HG03378 (cell line): ENCODE measurements at regions not wholly inside any gene's neighbourhood (a gene's known extent, or its start where the extent isn't known, plus 50 kb on each side); places are given as distances from the start of the nearest gene placed in this dataset.

ENCODE experiments used
- ATAC-seq: cut with Tn5 transposase; IDR thresholded peaks from one replicate; pipeline ENCODE4 v1.9.1; 2021; ENCODE audit warnings: mild to moderate bottlenecking, moderate library complexity; ENCODE audit not compliant: unreplicated experiment

DNA sequence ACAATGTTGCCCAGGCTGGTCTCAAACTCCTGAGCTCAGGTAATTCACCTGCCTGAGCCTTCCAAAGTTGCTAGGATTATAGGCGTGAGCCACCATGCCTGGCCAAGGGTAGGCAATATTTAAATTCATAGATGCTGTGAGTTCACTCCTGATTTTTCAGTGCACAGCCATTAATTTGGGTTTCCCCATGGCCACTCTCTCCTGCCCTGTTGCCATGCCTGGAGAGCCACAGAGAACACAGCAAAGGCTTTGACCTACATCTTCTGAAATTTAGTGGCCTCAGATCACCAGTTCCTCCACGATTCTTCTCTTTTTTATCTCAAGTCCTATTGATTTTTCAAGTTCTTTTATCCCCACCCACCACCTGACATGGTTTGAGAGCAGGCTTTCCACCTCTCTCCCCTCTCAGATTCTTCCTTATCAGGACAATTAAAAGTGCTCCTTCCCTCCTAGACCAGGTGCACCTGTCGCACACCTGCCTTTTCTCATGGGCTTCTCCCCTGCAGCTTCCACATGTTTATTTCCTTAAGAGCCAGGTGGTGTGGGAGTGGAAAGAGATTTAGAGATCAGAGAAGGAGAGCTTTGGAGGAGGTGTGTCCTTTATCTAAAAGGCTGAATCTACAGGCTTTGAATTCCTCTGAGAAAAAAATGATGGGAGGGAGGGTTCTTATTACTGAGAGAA, 123.8 kb downstream of the ADRA2A start:
- no peak for ATAC-seq

DNA sequence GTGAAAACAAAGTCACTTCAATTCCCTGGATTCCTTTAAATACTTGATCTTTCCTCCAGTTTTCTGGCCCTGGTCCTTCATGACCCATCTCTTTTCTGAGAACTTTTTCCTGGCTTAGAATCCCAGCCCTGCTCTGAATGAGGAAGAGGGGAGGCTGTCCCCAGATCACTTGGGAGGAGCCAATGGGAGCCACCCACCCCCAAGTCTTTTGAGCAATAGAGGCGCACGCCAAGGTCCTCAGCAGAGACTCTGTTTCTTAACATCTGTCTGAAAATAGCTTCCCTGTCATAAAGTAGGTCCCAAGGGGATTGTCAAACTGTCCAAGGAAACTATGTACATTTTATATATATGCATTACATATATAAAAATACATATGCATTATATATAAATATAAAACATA, 126.8 kb downstream of the ADRA2A start:
- no peak for ATAC-seq

DNA sequence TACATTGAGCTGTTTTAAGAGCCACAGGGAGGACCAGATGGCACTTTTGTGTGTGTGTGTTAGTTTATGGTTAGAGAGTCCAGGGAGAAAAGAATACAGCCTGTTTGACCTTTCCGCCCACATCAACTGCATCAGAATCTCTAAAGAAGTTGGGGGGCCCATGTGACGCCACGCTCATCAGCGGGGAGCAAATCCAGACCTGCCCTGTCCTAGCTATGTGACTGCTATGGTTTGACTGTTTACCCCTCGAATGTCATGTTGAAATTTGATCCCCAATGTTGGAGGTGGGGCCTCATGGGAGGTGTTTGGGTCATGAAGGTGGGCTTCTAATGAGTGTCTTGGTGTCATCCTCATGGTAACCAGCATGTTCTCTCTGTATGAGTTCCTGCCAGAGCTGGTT, 128.0 kb downstream of the ADRA2A start:
- no peak for ATAC-seq

DNA sequence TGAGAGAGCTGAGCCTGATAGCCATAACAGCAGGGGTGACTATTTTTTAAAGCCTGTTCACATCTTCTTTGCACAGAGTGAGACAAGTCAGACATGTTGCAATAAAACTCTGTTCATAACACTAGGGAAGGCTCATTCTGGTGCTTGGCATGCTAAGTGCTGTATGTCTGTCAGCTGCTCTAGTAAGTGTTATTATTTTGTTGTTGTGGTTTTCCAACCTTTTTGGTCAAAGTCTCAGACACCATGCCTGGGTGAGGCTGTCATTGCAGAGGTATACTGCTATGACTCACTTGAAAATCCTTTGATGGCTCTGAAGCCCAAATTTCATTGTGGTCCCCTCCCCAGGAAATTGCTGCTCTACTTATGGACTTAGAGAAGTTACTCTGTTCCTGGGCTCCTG, 129.7 kb downstream of the ADRA2A start:
- ATAC-seq = no peak

DNA sequence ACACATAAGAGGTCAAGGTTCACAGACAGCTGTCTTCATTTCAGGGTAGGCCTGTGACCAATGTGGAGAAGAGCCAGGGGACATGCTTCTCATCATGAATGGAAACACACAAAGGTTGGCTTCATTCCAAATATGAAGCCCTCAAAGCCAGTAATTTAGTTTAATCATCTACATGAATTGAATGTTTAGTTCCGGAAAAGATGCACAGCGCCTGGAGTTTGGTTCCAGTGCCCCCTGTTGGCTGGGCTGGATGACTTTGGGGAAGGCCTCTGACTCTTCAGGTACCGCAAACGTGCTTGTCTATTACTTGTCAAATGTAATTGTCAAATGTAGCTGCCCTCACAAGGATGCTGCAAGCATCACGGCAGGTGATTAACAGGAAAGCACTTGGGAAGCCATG, 130.7 kb downstream of the ADRA2A start:
- no peak for ATAC-seq

DNA sequence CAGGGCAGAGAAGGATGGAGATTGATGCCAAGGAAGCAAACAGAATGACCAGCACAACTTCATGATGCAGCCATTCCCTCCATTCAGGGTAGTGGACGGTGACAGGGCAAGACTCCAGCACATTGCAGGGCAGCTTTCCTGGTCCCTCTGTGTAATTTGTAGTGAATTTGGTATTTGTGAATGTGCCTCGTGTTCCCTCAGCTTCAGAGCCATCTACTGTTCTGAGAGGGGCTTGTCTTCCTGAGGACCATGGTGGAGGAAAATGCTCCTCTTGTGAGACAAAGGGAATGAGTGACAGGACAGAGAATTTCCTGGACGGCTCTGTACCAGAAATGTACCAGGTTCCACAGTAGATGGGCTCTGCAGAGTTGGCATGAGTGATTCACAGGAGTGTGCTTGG, 132.1 kb downstream of the ADRA2A start:
- ATAC-seq = no peak

DNA sequence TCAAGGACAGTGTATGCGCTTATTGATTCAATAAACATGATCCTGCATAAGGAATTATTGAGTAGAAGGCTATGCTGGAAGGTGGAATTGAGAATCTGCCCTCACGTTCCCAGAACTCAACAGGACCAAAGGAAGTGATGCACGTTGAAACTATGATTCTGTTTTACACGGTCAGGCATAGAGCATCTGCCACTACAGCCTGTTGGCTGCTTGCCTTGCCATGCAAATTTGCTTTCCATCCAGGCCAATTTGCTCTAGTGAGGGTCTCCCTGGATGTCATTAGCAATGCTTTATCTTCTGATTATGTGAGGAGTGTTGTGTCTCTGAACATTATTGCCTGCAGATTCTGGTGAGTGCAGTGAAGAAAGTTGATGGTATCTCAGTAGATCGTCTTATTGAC, 132.9 kb downstream of the ADRA2A start:
- ATAC-seq = no peak

DNA sequence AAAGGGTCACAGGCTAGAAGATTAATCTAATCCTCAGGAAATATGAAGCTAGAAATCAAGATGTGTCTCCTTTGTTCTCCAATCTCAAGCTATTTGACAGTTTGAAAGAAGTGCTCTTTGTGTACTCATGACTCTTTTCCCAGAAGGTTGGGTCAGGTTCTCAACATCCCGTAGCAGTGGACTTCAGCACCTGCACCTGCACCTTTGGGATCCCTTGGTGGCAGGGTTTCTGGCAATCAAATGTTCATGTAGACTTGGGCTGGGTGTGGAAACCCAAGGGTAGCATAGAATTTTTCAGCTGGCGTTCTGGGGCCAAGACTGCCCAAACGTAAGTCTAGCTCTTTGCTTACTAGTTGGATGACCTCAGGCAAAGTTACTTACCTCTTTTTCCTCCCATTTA, 134.4 kb downstream of the ADRA2A start:
- no peak for ATAC-seq

DNA sequence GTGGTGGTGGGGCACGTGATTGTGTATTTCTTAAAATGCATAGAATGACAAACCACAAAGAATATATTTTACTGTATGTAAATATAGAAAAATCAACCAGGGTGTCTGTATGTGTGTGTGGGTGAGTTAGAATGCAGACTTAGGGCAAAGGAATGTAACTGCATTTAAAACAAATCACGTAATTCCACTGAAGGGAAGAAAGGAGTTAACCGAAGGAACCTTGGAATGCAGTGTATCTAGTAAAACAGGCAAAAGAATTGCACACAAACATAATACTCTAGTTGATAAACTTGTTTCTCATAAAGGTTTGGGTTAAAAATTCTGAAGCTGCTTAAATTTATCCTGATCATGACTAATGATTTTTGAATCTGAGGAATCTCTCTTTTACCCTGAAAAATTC, 134.9 kb downstream of the ADRA2A start:
- ATAC-seq = no peak

DNA sequence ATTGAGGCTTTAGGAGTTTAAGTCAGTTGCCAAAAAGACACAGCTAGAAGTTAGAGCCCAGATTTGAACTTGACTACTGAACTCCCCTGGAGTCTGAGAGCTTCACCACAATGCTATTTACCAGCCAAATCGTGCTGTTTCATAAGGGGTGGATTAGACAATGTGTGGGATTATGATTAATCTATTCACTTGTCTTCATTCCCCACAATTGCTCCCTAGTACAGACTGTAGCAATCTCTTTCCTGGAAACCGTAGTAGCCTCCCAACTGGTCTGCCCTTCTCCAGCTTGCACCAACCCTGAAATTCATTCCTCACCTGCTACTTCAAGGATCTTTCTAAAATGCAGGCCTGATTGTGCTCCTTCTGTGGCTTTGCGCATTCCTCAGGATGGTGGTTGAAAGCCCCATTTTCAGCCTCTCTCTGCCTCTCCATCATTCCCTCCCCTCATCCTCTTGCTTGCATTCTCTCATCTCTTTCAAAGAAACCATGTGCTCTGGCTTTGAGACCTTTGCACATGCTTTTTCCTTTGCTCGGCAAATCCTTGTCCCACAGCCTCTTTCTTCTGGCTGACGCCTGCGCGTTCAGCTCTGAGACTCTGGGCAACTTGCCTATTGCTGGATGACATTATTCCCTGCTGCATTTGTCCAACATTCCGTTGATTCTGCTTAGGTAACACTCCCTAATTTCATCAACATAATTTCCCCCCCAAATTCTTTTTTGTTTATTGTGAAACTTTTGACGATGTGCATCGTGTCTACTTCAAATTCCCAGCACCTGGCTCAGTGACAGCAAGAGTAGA, 145.1 kb downstream of the ADRA2A start:
- no peak for ATAC-seq

DNA sequence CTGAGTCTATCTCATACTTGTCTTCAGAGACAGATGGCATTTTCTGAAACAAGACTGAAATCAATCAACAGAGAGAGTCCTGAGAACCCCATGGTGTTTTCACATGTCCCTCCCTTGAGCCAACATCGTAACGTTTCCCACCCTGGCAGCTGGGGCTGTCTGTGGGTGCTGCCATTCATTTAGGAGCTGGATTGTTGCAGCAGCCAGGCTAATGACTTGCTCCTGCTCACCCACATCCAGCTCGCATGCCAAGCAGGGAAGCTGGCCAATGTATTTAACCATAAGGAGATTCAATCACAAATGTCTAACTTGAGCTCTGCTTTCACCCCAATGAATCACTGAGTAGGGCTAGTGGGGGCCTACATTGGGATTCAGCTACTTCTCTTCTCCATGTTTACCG, 146.1 kb downstream of the ADRA2A start:
- no peak for ATAC-seq

DNA sequence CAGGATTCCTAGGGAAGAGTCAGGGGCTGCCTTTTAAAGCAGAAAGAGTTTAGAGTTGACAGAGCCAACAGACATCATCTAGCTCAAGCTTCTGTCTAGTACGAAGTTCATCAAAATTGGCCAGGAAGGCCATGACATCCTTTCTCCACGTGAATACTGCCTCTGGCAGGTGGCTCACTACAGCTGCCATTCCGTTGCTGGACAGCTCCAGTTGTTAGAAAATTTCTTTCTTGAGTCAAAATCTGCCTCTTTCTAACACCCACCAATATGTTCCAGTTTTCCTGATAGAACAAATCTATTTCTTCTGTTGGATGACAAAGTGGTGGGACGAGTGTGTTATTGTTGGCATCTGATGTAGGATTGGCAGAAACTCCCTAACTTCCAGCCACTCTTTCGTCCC, 154.9 kb downstream of the ADRA2A start:
- no peak for ATAC-seq

DNA sequence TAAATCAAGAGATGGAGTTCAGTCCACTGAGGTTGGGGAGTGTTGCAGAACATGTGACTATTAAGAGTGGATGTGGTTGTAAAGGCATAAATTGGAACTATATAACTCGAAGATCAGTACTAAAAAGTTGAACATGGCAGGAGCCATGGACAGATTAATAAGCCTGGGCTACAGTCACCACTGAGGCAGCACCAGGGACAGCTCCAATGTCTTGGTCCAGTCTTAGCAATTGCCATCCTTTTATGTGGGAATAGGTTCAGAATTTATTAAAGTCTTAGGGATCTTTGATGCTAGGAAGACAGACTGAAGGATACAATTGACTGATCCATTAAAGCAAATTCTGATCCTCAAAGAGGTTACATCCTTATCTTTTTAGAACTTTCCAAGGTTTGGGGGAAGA, 156.6 kb downstream of the ADRA2A start:
- ATAC-seq = no peak

DNA sequence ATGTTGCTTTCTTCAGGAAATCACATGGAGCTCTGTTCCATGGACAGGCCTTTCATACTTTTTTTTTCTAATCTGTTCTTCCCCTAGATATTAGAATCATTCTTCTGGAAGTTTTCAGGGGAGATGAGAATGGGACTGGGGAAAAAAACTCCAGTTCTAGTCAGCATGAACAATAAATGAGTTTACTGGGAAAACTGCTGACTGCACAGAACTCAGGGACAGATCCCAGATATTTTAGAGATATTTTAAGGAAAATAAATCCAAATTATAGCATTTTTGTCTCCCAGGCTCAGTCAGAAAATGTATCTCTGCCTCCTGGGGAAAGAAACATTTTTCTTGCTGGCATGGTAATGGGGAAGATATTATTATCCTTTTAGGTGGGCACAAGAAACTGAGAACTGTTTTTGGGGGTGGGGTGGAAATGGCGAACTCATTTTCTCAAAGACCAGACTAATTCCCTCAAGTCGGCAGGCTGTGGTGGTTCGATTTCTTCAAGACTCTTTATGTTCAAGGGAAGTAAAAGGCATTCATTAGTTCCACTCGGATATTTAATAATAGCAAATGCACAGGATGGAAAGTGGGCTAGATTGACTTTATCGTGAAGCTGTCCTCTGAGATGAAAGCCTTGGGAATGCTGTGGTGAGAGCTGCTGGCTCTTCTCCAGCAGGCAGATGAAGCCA, 157.5 kb downstream of the ADRA2A start:
- ATAC-seq = no peak

DNA sequence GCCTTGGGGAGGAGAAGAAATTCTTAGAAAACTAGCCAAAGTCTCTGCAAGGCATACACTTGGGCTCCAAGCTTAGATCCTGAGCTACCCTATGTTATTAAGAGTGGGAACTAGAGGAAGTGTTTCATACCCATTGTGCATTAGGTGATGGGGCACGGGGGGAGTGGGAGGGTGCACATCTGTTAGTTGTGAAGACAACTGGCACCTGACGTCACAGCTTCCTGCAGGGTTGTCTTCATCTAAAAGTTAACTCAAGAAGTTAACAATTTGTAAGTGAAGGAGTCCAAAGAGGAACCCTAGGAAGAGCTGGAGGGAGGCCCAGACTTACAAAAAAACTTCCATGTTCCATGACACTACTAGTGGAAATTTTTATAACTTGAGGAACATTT, 158.1 kb downstream of the ADRA2A start:
- ATAC-seq = no peak

DNA sequence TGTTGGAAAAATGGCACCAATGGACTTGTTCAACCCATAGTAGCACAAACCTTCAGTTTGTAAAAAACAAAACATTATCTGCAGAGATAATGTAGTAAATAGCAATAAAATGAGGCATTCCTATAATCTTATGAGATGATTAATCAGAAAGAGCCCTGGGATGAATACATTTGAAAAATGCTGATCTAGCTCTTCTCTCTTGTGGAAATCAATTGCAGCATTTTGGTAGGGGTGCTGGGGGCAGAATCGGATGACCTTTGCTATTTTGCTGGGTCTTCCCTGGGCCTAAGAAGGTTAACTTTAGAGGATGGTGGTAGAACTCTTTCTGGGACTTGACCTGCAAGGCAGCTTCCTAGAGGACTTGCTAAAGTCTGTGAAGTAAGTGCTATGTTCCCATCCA, 163.5 kb downstream of the ADRA2A start:
- no peak for ATAC-seq

DNA sequence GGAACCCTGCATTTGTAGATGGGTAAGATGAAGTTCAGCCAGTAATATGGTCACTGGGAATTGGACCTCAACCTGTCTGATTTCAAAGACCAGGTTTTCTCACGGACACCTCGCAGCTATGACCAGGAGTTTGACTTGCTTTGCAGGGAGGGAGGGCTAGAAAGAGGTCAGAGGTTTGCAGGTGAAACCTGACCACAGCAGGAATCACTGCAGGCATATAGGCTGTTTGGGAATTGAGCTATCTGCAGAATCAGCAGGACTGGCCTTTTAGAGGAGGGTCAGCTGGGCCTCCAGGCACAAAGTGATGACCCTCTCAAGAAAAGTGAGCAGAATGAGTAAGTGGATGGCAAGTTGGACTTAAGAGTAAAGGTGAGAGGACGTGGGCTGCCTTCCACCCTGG, 166.3 kb downstream of the ADRA2A start:
- no peak for ATAC-seq

DNA sequence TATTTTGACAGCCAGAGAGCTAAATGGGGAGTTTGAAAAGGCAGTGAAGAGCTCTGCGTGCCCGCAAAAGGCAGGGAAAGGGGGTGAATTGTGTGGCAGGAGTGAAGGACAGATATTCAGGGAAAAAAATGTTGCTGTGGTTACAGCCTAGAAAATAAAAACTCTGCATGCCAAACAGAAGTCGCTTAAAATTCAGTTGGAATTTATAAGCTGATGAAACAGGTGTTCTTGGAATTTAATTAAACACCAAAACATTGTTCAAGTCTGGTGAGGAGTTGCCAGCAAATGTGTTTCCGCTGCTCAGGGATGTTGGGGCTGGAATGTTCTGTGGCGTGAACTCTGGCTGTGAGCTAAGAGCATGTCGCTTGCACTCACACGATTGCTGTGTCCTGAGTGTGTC, 169.3 kb downstream of the ADRA2A start:
- ATAC-seq = no peak

DNA sequence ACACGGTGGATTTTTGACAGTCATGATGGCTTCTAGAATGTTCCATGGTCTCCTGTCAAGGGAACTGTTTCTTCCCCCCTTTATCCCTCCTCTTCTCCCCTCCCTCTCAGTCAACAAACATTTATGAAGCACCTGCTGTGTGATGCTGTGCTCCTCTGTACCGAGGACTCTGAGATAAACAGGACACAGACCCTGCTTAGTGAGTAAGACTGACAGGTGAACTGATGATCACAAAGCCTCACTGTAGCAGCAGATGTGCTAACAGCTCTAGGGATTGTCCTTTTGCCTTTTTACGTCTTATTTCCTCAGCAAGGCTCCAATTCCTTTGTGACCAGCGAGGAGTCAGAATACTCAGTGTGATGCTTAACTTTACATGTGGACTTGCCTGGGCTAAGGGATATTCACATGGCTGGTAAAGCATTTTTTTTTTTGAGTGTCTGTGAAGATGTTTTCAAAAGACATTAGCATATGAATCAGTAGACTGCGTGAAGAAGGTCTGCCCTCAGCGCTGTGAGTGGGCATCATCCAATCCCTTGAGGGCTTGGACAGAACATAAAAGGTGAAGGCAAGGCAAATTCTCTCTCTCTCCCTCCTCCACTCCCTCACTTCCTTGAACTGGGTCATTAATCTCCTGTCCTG, 170.1 kb downstream of the ADRA2A start:
- ATAC-seq = no peak

DNA sequence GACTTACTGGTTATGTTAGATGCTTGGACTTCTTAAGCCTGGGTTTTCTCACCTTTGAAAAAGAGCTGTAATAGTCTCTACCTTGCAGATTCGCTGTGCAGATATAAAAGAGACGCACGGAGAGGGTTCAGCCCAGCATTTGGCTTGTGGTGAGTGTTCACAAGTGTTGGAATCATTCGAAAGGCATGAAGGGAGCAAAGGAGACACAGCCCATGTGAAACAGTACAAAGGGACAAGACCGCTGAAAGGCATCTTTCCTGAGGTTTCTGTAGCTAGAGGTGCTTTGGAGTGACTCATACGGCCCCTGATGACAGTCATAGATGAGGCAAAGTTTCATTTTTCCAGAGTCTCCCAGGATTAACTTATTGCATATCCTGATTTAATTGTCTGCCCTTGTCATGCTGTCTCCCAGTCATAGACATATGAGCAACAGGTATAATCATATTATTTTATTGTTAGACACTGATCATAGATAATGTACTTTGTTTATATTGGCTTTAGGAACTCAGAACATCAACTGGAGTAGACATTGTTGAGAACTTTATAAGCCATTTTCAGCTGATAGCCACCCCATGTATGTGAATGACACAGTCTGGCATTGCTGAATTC, 171.1 kb downstream of the ADRA2A start:
- no peak for ATAC-seq

DNA sequence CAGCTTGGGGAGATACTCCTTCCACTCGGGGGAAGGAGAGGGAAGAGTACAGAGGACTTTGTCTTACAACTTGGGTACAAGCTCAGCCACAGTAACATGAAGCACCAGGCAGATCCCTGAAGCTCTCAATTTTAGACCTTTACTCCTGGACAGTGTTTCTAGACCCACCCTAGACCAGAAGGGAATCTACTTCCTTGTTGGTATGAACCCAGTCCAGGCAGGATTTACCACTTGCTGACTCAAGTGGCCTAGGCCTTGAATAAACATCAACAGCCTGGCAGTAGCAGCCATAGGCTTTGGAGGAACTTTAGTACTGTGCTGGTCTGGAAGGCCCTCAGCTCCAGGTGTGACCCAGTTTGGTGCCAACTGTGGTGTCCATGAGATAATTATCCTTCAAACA, 173.1 kb downstream of the ADRA2A start:
- ATAC-seq = no peak
